ENCODE measurements at regions not wholly inside any gene's neighbourhood (a gene's known extent, or its start where the extent isn't known, plus 50 kb on each side); places are given as distances from the start of the nearest gene placed in this dataset.

GRCh38 chr18:34540897-34541296 lies 169.2 kb upstream of the DTNA start:
- H3K4me3 ChIP-seq (ENCODE audit: low read depth, low read length), result no peak overlapping the region
- TF ChIP-seq CTCF (IDR thresholded peaks at IDR 0.05; ENCODE audit: insufficient read depth, low read depth, low read length, missing control alignments), result no peak
- no peak for DNase-seq (ENCODE audit: low read depth)

GRCh38 chr18:34542625-34543024 lies 167.5 kb upstream of the DTNA start:
- DNase-seq (ENCODE audit: low read depth), result no peak
- H3K4me3 ChIP-seq (ENCODE audit: low read depth, low read length), result no peak overlapping the region
- TF ChIP-seq CTCF (IDR thresholded peaks at IDR 0.05; ENCODE audit: insufficient read depth, low read depth, low read length, missing control alignments), result no peak

GRCh38 chr18:34543356-34543755 lies 166.7 kb upstream of the DTNA start:
- H3K4me3 ChIP-seq (ENCODE audit: low read depth, low read length), result no peak overlapping the region
- no peak for TF ChIP-seq CTCF (IDR thresholded peaks at IDR 0.05; ENCODE audit: insufficient read depth, low read depth, low read length, missing control alignments)
- no peak for DNase-seq (ENCODE audit: low read depth)

GRCh38 chr18:34543945-34544344 lies 166.2 kb upstream of the DTNA start:
- DNase-seq (ENCODE audit: low read depth), result no peak
- TF ChIP-seq CTCF (IDR thresholded peaks at IDR 0.05; ENCODE audit: insufficient read depth, low read depth, low read length, missing control alignments), result no peak
- H3K4me3 ChIP-seq (ENCODE audit: low read depth, low read length), result no peak overlapping the region

- DNase-seq (ENCODE audit: low read depth), result no peak
- TF ChIP-seq CTCF (IDR thresholded peaks at IDR 0.05; ENCODE audit: insufficient read depth, low read depth, low read length, missing control alignments), result no peak
Observed at GRCh38 chr18:34544930-34545329, 165.2 kb upstream of the DTNA start.

GRCh38 chr18:34548120-34548972 lies 161.8 kb upstream of the DTNA start:
- no peak overlapping the region for H3K4me3 ChIP-seq (ENCODE audit: low read depth, low read length)
- TF ChIP-seq CTCF (IDR thresholded peaks at IDR 0.05; ENCODE audit: insufficient read depth, low read depth, low read length, missing control alignments), result no peak
- no peak for DNase-seq (ENCODE audit: low read depth)

More at GRCh38 chr18:34544930-34545329, 165.2 kb upstream of the DTNA start:
- no peak overlapping the region for H3K4me3 ChIP-seq (ENCODE audit: low read depth, low read length)

- H3K4me3 ChIP-seq (ENCODE audit: low read depth, low read length), result no peak overlapping the region
- DNase-seq (ENCODE audit: low read depth), result no peak
- TF ChIP-seq CTCF (IDR thresholded peaks at IDR 0.05; ENCODE audit: insufficient read depth, low read depth, low read length, missing control alignments), result no peak
Observed at GRCh38 chr18:34548973-34549294, 161.2 kb upstream of the DTNA start.

Measured in GM12865 (cell line).